ENCODE measurements at regions not wholly inside any gene's neighbourhood (a gene's known extent, or its start where the extent isn't known, plus 50 kb on each side); places are given as distances from the start of the nearest gene placed in this dataset.
"Not testable (repeated sequence)": the region's sequence is repeated elsewhere in the genome, so short reads cannot be mapped to it uniquely, and the experiment has no call there.

DNA sequence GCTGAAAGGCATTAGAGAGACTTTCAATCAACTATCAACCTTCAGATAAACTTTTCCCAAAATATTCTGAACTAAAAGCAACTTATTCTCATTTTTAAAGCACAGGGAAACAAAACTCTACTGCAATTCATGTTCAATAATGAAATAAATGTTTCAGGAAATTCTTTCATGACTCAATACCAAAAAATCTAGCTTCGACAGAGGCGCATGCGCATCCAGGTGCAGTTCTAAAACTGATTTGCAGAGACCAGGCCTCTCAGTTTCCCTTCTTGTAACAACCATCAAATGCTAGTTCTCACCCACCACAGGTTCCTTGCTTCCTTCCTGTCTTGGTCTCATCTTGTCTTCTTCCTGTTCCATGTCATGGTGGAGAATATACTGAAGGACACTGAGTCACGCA, 55.3 kb upstream of the NRBF2 start:
- peak; percentile 55 for DNase-seq (ENCODE audit: low spot score)

GRCh38 chr10:63072951-63073350, 60.2 kb upstream of the NRBF2 start:
- no peak for DNase-seq (ENCODE audit: low spot score)

GRCh38 chr10:63071145-63071544, 62.0 kb upstream of the NRBF2 start:
- no peak for DNase-seq (ENCODE audit: low spot score)

GRCh38 chr10:63069318-63069717, 63.8 kb upstream of the NRBF2 start:
- DNase-seq (ENCODE audit: low spot score): no peak

DNA sequence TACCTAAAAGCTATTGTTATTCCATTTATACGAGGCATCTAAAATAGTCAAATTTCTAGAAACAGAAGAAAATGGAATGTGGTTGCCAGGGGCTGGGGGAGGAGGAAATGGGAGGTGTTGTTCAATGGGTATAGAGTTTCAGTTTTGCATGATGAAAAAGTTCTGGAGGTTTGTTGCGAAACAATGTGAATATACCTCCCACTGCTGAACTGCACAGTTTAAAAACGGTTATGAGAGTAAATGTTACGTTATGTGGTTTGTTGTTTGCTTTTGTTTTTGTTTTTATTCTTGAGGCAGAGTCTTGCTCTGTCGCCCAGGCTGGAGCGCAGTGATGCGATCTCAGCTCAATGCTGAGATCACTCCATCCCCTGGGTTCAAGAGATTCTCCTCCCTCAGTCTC, 64.9 kb upstream of the NRBF2 start:
- DNase-seq (ENCODE audit: low spot score): no peak

- DNase-seq (ENCODE audit: low spot score): no peak
Observed at GRCh38 chr10:63066606-63067005, 66.5 kb upstream of the NRBF2 start.

DNA sequence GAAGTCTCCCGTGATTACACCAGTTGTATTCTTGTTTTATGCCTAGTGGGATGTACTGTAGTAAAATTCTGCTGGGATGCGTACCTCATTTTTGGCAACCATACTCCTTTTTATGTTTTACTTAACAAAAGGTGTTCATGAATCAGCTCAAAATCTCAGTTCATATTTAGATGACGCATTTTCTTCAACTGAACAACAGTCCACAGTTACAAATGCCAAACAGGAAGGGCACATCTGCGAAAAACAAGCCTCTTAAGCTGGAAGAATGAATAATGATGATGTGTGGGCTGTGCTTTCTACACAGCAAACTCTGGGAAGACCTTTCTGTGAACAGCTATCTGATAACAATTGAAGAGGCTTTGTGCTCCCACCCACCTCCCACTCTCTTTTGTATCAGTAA, 68.4 kb upstream of the NRBF2 start:
- DNase-seq (ENCODE audit: low spot score): no peak

DNA sequence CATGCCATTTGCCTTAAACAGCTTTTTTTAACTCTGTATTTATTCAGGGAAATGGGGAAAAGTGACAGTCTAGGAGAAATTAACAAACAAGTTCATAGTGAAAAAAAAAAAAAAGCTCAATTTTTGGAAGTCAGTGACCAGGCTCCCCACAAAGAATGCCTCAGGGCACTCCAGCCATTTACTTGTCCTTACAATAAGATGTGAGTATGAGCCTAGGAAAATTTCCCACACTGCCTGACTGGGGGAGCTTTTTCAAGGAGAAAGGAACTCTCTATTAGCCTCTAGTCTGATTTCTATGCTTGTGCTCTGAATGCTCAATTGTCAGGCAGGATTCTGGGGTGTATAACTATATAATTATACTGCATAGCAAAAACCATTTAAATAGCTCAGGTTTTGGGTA, 74.9 kb upstream of the NRBF2 start:
- DNase-seq (ENCODE audit: low spot score): no peak

GRCh38 chr10:63057509-63057908, 75.6 kb upstream of the NRBF2 start:
- DNase-seq (ENCODE audit: low spot score): no peak

DNA sequence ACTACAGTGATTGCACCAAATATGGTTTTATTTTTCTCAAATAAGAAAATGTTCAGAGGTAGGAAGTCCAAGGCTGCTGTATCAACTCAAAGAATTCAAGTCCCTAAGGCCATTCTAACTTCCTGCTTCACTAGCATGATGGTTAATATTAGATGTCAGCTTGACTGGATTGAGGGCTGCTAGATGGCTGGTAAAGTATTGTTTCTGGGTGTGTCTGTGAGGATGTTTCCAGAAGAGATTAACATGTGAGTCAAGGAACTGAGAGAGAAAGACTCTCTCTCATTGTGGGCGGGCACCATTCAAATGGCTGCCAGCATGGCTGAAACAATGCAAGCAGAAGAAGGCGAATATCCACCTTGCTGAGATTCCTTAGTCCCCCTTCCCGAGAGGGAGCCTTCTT, 77.4 kb upstream of the NRBF2 start:
- DNase-seq (ENCODE audit: low spot score): no peak

DNA sequence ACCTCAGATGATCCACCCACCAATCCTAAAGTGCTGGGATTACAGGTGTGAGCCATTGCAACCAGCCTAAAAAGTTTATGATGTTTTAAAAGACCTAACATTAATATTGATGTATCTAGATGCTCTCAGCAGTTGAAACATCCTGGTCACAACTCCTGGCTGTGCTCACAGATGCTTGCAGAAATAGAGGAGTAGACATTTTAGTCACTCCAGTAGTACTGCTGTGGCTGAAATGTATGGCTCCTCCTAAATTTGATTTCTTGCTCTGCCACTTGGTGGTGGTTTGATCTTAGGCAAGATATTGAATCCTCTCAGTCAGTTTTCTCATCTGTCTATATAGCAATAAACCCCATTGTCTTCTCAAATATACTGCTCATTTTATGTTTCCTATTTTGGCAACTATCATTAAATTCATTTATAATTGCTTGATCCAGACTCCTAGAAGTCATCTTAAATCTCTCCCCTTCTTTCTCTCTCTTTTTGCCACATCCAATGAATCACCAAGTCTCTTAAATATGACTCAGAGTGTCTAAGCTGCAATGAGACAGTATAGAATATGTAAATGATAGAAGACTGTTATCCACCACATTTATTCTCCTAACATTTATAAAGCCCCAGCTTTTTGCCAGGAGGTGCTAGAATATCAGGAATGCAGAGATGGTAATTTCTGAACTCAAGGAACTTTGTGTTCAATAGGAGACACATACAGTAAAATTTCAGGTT, 78.1 kb upstream of the NRBF2 start:
- DNase-seq (ENCODE audit: low spot score): no peak

DNA sequence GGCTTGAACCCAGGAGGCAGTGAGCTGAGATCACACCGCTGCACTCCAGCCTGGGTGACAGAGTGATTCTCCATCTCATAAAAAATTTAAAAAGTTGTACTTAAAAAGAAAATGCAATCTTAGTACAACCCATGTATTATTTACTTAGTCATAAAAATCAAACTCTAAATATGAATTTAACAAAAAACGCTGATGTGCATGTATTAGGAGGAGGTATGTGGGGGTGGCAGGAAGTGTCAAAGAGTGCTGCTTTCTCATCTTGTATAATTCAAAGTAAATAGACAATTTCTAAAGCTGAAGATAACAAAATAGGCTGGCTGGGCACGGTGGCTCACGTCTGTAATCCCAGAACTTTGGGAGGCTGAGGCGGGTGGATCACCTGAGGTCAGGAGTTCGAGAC, 81.0 kb upstream of the NRBF2 start:
- DNase-seq (ENCODE audit: low spot score): no peak

GRCh38 chr10:63042256-63042655, 90.9 kb upstream of the NRBF2 start:
- DNase-seq (ENCODE audit: low spot score): no peak

- not testable (repeated sequence) for DNase-seq (ENCODE audit: low spot score)
Observed at GRCh38 chr10:63033616-63034185, 99.4 kb upstream of the NRBF2 start.

DNA sequence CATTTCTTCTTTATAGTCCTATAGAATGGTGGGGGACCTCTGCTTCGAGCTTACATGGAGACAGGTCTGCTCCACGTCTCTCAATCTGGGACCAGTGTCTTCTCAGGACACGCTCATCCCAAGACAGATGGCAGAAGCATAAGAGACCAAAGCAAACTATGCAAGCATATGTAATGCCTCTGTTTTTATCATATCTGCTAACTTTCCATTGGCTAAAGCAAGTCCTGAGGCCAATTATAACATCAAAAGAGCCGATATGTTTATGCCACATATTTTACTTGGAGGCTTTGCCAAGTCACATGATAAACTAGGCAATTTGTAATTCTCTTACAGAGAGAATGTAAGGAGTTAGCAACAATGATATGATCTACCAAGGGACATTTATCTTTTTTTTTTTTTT, 102.6 kb upstream of the NRBF2 start:
- DNase-seq (ENCODE audit: low spot score): peak; percentile 4

DNA sequence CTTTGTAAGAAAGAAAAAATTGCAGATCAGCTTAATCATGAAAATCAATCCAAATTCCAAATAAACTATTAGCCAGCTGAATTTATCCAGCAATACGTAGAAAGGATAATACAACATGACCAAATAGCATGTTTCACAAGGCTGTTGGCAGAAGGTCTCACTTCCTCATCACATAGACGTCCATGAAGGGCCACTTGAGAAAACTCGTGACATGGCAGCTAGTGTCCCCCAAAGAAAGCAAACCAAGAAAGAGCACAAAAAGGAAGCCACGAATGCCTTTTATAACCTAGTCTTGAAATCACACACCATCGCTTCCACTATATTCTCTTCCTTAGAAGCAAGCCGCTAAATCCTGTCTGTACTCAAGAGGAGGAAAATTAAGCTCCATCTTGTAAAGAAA, 105.6 kb upstream of the NRBF2 start:
- DNase-seq (ENCODE audit: low spot score): no peak

GRCh38 chr10:63021225-63021624, 111.9 kb upstream of the NRBF2 start:
- no peak for DNase-seq (ENCODE audit: low spot score)

DNA sequence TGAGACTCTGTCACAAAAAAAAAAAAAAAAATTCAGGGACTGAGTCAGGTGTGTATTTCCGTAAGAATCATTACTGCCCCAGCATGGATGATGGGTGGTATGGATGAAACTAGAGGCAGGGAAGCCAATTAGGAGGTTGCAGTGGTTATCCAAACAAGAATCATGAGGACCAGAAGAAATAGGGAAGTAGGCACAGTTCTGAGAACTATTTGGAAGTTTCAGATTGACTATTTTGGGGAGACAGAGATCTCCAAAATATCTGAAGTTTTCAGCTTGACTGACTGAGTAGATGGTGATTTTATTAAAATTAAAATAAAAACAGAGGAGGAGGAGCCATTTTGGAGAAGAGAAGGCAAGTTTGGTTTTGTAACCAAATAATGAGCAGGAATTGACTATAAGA, 119.4 kb upstream of the NRBF2 start:
- no peak for DNase-seq (ENCODE audit: low spot score)

GRCh38 chr10:63012623-63013022, 120.5 kb upstream of the NRBF2 start:
- DNase-seq (ENCODE audit: low spot score): no peak

DNA sequence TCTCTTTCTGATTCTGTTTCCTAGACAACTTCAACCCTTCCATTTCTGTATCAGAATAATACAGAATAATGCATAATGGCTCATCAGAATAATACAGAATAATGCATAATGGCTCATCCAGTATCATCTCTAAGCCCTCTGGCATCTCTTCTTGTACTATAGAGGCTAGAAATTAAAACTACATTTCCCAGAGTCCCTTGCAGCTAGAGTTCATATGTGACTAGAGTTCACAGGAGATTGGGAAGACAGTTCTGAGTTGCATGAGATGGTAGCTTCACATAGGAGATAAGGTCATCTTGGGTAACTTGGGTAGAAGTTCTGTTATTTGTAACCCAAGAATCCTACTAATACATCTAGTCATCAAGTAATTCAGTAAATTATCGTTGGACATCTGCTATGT, 122.9 kb upstream of the NRBF2 start:
- DNase-seq (ENCODE audit: low spot score): no peak

- no peak for DNase-seq (ENCODE audit: low spot score)
Observed at GRCh38 chr10:63008491-63008890, 124.6 kb upstream of the NRBF2 start.

DNA sequence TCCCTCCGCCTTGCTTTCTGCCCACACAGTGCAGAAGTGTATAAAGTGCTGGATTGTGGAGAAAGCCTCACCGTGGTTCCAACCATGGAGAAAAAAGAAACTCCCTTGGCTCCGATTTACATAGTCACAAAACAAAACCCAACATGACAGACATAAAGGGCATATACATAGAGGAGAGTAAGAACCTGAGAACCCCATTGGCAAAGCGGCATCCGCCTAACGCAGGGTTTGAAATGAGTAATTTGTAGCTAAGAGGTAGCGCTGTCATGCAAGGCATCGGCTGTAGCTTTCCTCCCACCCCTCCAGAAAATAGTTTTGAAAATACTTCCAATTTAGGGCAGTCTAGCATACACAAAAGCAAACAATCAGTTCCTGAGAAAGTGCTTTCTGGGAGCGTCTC, 126.0 kb upstream of the NRBF2 start:
- no peak for DNase-seq (ENCODE audit: low spot score)

DNA sequence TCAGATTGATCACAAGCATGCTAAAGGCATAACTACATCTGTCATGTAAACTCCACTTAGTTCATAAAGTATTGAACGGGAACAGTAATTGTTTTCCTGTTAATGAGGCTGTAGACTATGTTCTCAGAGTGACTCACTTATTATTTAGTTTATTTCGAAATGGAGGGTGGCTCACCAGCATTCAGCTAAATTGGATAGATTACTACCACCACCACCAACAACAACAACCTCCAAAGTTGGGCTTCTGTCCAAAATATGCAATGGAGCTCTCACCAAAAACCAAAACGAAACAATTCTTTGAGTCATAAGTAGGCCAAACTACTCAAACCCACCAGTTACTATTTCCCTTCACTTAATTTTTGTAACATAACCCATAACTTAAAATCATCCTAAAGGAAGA, 127.9 kb upstream of the NRBF2 start:
- peak; percentile 67 for DNase-seq (ENCODE audit: low spot score)

GRCh38 chr10:63003816-63004453, 129.2 kb upstream of the NRBF2 start:
- no peak for DNase-seq (ENCODE audit: low spot score)

Measured in GM03348 (cell line).